OCI-LY7 (cell line): ENCODE measurements at regions not wholly inside any gene's neighbourhood (a gene's known extent, or its start where the extent isn't known, plus 50 kb on each side); places are given as distances from the start of the nearest gene placed in this dataset.

Source experiments
- EZH2phosphoT487 ChIP-seq: fragments of 200-600 bp; sonication (generic); IDR thresholded peaks from 2 replicates; pipeline ENCODE4 v1.6.1; 2018; ENCODE audit warnings: low read depth, borderline replicate concordance, mild to moderate bottlenecking, mixed run types, antibody characterized with exemption, low read length, moderate library complexity, mixed read lengths
- TF ChIP-seq, protein P1 (sequence below): fragments of 200-600 bp; sonication (generic); conservative IDR thresholded peaks from 2 replicates; pipeline ENCODE4 v1.5.1; 2014; ENCODE audit warnings: mild to moderate bottlenecking, antibody characterized with exemption, low read length, moderate library complexity, mixed read lengths

DNA sequence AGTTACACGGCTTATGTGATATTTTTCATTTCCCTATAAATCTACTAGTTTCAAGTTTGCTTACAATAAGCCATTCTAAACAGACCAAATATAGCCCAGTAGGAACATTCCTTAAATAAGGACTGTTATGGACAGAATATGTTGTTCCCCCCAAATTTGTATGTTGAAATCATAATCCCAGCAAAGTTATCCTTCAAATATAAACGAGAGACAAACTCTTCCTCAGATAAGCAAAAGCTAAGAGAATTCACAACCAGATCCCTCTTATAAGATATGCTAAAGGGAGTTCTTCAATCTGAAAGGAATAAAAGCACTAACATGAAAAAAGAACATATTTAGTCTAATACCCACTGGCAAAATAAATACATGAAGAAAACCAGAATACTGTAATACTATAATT, 795.5 kb upstream of the GJE1 start:
- TF ChIP-seq, protein P1, sequence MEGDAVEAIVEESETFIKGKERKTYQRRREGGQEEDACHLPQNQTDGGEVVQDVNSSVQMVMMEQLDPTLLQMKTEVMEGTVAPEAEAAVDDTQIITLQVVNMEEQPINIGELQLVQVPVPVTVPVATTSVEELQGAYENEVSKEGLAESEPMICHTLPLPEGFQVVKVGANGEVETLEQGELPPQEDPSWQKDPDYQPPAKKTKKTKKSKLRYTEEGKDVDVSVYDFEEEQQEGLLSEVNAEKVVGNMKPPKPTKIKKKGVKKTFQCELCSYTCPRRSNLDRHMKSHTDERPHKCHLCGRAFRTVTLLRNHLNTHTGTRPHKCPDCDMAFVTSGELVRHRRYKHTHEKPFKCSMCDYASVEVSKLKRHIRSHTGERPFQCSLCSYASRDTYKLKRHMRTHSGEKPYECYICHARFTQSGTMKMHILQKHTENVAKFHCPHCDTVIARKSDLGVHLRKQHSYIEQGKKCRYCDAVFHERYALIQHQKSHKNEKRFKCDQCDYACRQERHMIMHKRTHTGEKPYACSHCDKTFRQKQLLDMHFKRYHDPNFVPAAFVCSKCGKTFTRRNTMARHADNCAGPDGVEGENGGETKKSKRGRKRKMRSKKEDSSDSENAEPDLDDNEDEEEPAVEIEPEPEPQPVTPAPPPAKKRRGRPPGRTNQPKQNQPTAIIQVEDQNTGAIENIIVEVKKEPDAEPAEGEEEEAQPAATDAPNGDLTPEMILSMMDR = no peak
- TF ChIP-seq EZH2phosphoT487 = no peak
